Activated B cell treated with CpG ODN at 0.5 μM for 24 hours (primary cell): ENCODE measurements at regions not wholly inside any gene's neighbourhood (a gene's known extent, or its start where the extent isn't known, plus 50 kb on each side); places are given as distances from the start of the nearest gene placed in this dataset.

Experiments
- ATAC-seq: fragments of 200-7000 bp; cut with Tn5 transposase; one replicate; pipeline ENCODE4 v1.10.0; 2021; ENCODE audit warnings: low read depth, mild to moderate bottlenecking, moderate library complexity
- CTCF ChIA-PET: fragments of 350-600 bp; sonication (Branson Sonifier 250); formaldehyde crosslinking; loops from one replicate; lab custom pipeline; 2021; ENCODE audit warnings: antibody characterized with exemption; lab: Charles Lee
- POLR2A ChIA-PET: fragments of 350-600 bp; sonication (Branson Sonifier 250); formaldehyde crosslinking; loops from one replicate; lab custom pipeline; 2021; ENCODE audit warnings: antibody characterized with exemption; lab: Charles Lee
- DNase-seq: peaks from one replicate; pipeline ENCODE4 v3.0.0; 2022
- H3K27ac Mint-ChIP-seq: one replicate; pipeline ENCODE4 v1.8.0; 2020; ENCODE audit warnings: mixed read lengths
- H3K27me3 Mint-ChIP-seq: one replicate; pipeline ENCODE4 v1.8.0; 2021; ENCODE audit warnings: mixed read lengths
- H3K36me3 Mint-ChIP-seq: one replicate; pipeline ENCODE4 v1.8.0; 2021; ENCODE audit warnings: low read depth, mixed read lengths
- H3K4me1 Mint-ChIP-seq: one replicate; pipeline ENCODE4 v1.8.0; 2021; ENCODE audit warnings: mixed read lengths
- H3K4me3 Mint-ChIP-seq: one replicate; pipeline ENCODE4 v1.8.0; 2020; ENCODE audit warnings: mild to moderate bottlenecking, mixed read lengths
- H3K9me3 Mint-ChIP-seq: one replicate; pipeline ENCODE4 v1.8.0; 2020; ENCODE audit warnings: mixed read lengths
- CTCF ChIP-seq: fragments of 200-600 bp; IDR thresholded peaks from one replicate; pipeline ENCODE4 v1.8.0; 2022; ENCODE audit warnings: antibody characterized with exemption, mild to moderate bottlenecking
- intact Hi-C: fragments of 100-400 bp; cut with micrococcal nuclease; formaldehyde crosslinking; loops from one replicate; pipeline ENCODE4 v1.15.1; 2024

- ATAC-seq (no peak), DNase-seq (no peak)
- H3K9me3 Mint-ChIP-seq, result no peaks in the 10 kb centered on the region
- H3K27me3 Mint-ChIP-seq, result no peaks in the 10 kb centered on the region
- intact Hi-C loops, result no loop called here
- no peak for TF ChIP-seq CTCF
- H3K4me1 Mint-ChIP-seq, result no peaks in the 10 kb centered on the region
- ChIA-PET POLR2A (no interaction called here), CTCF (no interaction called here)
- no peaks in the 10 kb centered on the region for H3K36me3 Mint-ChIP-seq
- H3K27ac Mint-ChIP-seq, result no peak overlapping the region
- H3K4me3 Mint-ChIP-seq, result no peak overlapping the region
These were observed 192.1 kb upstream of the RND3 start for GRCh38 chr2:150679456-150680120.

- DNase-seq, result no peak
- Mint-ChIP-seq H3K4me3 (no peak overlapping the region), H3K27ac (no peak overlapping the region), H3K36me3 (no peaks in the 10 kb centered on the region), H3K4me1 (no peaks in the 10 kb centered on the region), H3K9me3 (no peaks in the 10 kb centered on the region), H3K27me3 (no peaks in the 10 kb centered on the region)
- no peak for TF ChIP-seq CTCF
- CTCF ChIA-PET, result no interaction called here
- POLR2A ChIA-PET, result no interaction called here
- ATAC-seq, result no peak
- intact Hi-C loops, result no loop called here
These were observed 190.1 kb upstream of the RND3 start for GRCh38 chr2:150677551-150677950.

GRCh38 chr2:150676747-150677383, 189.4 kb upstream of the RND3 start:
- DNase-seq, result no peak
- ChIA-PET CTCF (no interaction called here), POLR2A (no interaction called here)
- no peak for ATAC-seq
- no peak overlapping the region for H3K4me3 Mint-ChIP-seq
- no peaks in the 10 kb centered on the region for H3K4me1 Mint-ChIP-seq
- H3K27ac Mint-ChIP-seq, result no peak overlapping the region
- H3K36me3 Mint-ChIP-seq, result no peaks in the 10 kb centered on the region
- intact Hi-C loops, result no loop called here
- TF ChIP-seq CTCF, result no peak
- no peaks in the 10 kb centered on the region for H3K27me3 Mint-ChIP-seq
- no peaks in the 10 kb centered on the region for H3K9me3 Mint-ChIP-seq

- Mint-ChIP-seq H3K36me3 (no peaks in the 10 kb centered on the region), H3K4me3 (no peak overlapping the region), H3K27me3 (no peaks in the 10 kb centered on the region), H3K4me1 (no peaks in the 10 kb centered on the region), H3K9me3 (no peaks in the 10 kb centered on the region), H3K27ac (no peak overlapping the region)
- POLR2A ChIA-PET, result no interaction called here
- no peak for TF ChIP-seq CTCF
- DNase-seq (no peak), ATAC-seq (no peak)
- intact Hi-C loops, result no loop called here
- CTCF ChIA-PET, result no interaction called here
These were observed 188.3 kb upstream of the RND3 start for GRCh38 chr2:150675807-150676206.

GRCh38 chr2:150674283-150674682, 186.8 kb upstream of the RND3 start:
- no peak for DNase-seq
- ChIA-PET CTCF (no interaction called here), POLR2A (no interaction called here)
- no peak overlapping the region for H3K27ac Mint-ChIP-seq
- H3K27me3 Mint-ChIP-seq, result no peaks in the 10 kb centered on the region
- ATAC-seq, result no peak
- TF ChIP-seq CTCF, result no peak
- no peaks in the 10 kb centered on the region for H3K4me1 Mint-ChIP-seq
- H3K9me3 Mint-ChIP-seq, result no peaks in the 10 kb centered on the region
- intact Hi-C loops, result no loop called here
- no peak overlapping the region for H3K4me3 Mint-ChIP-seq
- no peaks in the 10 kb centered on the region for H3K36me3 Mint-ChIP-seq
